Gastrocnemius medialis (tissue), 4 donors: ENCODE measurements at regions not wholly inside any gene's neighbourhood (a gene's known extent, or its start where the extent isn't known, plus 50 kb on each side); places are given as distances from the start of the nearest gene placed in this dataset.

Experiments
- ATAC-seq, 2 donors: fragments of 150-250 bp; one replicate each; pipeline ENCODE4 v1.9.1; 2016
- DNase-seq, 2 donors: peaks; one replicate each; pipeline ENCODE4 v3.0.0-alpha.2; 2019
- H3K27ac ChIP-seq, 4 donors: fragments of 200-600 bp; sonication (generic); 1 replicate in 1 of 4; 2 replicates in 3 of 4; pipeline ENCODE4 v1.5.1; 2016 to 2018; ENCODE audit warnings: mild to moderate bottlenecking in 2 of 4, moderate library complexity in 1 of 4
- H3K27me3 ChIP-seq, 3 donors: fragments of 200-600 bp; sonication (generic) in 2 of 3; 1 replicate in 1 of 3; 2 replicates in 2 of 3; pipeline versions ENCODE4 v1.5.1 to v1.6.0; 2016 to 2019; ENCODE audit warnings: mild to moderate bottlenecking in 1 of 3, moderate library complexity in 1 of 3
- H3K36me3 ChIP-seq, 2 donors: fragments of 200-600 bp; sonication (generic) in 1 of 2; one replicate each; pipeline ENCODE4 v1.5.1; 2017 to 2018
- H3K4me1 ChIP-seq, 2 donors: fragments of 200-600 bp; sonication (generic) in 1 of 2; one replicate each; pipeline ENCODE4 v1.5.1; 2016 to 2017; ENCODE audit warnings: mild to moderate bottlenecking in 2 of 2
- H3K4me3 ChIP-seq, 4 donors: fragments of 200-600 bp; sonication (generic) in 3 of 4; 1 replicate in 1 of 4; 2 replicates in 3 of 4; pipeline ENCODE4 v1.5.1; 2016 to 2019; ENCODE audit warnings: mild to moderate bottlenecking in 2 of 4
- H3K9me3 ChIP-seq, 3 donors: fragments of 200-600 bp; sonication (generic) in 2 of 3; 1 replicate in 1 of 3; 2 replicates in 2 of 3; pipeline ENCODE4 v1.5.1; 2016 to 2019
- POLR2A ChIP-seq, 2 donors: fragments of 450-650 bp; IDR thresholded peaks; one replicate each; pipeline ENCODE4 v1.6.1; 2017; ENCODE audit warnings: antibody characterized with exemption in 2 of 2, mild to moderate bottlenecking in 2 of 2, moderate library complexity in 2 of 2
- in situ Hi-C, 4 donors: fragments of 200-750 bp; cut with MboI; loops; one replicate each; pipeline versions ENCODE4 v1.15.0 to v1.8.0; 2017; ENCODE audit warnings: low sequenced_read_pairs in 4 of 4
- intact Hi-C: fragments of 100-400 bp; cut with DNase I; formaldehyde crosslinking; loops from one replicate; pipeline ENCODE4 v1.15.1; 2023; ENCODE audit warnings: low total_unique reads
- TF ChIP-seq, protein P1 (sequence below), 5 experiments: fragments of 450-650 bp in 3 of 5; fragments of 200-600 bp in 2 of 5; sonication (generic) in 2 of 5; IDR thresholded peaks in 4 of 5; conservative IDR thresholded peaks in 1 of 5; 1 replicate in 4 of 5; 2 replicates in 1 of 5; pipeline ENCODE4 v1.5.1; 2016 to 2019; ENCODE audit warnings: antibody characterized with exemption in 5 of 5, mild to moderate bottlenecking in 3 of 5, moderate library complexity in 3 of 5

DNA sequence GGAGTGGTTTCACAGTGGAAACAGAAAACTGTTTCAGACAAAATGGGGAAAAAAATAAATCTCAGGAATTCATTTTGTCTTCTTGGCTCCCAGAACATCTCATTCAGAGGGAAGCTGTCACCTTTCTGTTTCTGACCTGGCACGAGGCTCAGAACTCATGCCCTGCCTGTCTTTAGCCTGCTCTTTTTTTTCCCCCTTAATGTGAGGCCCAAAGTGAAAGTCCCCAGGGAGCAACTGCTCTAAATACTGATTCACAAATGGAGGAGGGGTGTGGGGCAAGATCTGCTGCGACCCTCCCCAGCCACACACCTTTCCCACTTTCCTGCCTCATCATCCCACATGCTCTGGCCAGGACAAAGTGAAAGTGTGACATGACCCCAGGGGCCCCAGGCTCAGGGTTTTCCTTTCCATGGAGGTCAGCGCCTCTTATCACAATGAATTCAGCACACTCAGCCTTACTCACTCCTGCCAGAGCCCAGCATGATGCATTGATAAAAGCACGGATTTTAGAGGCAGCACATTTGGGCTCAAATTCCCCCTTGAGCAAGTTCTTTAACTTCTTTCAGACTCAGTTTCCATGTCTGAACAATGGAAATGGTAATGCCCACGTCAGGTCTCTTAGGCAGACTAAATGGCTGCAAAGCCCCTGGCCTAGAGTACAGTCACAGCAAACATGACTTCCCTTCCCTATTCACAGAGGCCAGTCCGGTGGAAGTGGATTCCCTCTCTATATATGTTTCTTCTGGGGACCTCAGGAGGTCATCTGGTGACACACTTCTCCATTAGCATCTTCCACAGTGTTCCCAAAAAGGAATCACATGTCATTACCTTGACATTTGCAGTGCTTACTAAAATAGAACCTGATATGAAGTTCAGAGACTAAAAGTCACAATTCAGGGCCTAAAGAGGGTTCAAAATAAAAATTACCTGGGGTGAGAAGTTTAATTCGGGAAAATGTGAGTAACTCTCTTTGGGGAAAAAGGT is 55.3 kb upstream of the TMEM163 start:
- H3K27ac ChIP-seq, result no peak overlapping the region
- ATAC-seq, result no peak

DNA sequence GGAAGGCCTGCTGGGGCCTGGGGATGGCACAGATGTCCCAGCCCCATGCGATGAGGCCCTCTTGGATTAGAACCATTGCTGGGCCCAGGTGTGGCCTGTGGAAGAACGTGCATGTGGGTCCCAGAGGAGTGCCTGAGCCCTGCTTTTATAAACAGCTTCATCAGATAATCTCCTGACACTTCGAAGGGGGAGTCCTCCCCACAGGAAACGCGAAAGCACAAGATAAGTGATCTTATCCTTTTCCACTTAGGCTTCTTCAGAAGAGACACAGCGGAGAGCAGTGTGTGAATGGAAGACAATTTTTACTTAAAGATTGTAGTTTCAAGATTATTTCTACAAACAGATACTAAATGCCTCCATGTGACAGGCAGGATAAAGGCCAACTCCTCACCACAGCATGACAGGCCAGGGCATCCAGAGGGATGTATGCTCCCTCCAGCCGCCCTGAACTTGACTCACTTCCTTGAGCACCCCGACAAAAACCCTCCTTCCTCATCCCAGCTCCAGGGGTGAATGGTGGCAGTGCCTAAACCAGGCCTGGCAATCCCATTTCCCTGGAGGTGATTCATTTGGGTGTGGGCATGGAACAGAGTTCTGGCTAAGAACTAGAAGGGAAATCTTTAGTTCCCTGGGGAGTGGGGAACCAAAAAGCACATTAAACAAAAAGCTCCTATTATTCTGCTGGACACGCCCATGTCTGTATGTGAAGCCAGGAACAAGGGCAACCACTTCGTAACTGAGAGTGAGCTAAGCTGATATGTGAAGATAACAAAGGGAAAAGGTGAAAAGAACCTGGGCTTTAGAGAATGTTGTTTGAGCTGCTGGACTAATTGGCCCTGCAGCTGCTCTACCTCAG is 56.2 kb upstream of the TMEM163 start:
- TF ChIP-seq, protein P1, sequence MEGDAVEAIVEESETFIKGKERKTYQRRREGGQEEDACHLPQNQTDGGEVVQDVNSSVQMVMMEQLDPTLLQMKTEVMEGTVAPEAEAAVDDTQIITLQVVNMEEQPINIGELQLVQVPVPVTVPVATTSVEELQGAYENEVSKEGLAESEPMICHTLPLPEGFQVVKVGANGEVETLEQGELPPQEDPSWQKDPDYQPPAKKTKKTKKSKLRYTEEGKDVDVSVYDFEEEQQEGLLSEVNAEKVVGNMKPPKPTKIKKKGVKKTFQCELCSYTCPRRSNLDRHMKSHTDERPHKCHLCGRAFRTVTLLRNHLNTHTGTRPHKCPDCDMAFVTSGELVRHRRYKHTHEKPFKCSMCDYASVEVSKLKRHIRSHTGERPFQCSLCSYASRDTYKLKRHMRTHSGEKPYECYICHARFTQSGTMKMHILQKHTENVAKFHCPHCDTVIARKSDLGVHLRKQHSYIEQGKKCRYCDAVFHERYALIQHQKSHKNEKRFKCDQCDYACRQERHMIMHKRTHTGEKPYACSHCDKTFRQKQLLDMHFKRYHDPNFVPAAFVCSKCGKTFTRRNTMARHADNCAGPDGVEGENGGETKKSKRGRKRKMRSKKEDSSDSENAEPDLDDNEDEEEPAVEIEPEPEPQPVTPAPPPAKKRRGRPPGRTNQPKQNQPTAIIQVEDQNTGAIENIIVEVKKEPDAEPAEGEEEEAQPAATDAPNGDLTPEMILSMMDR (IDR thresholded peaks at IDR 0.05 in 4 of 5, conservative IDR thresholded peaks at IDR 0.05 in 1 of 5), result no peak
- TF ChIP-seq POLR2A (IDR thresholded peaks at IDR 0.05), result no peak
- H3K4me3 ChIP-seq, result no peak overlapping the region
- DNase-seq (no peak), ATAC-seq (no peak)
- H3K4me1 ChIP-seq, result no peaks in the 10 kb centered on the region
- H3K9me3 ChIP-seq, result no peaks in the 10 kb centered on the region
- H3K27me3 ChIP-seq, result no peaks in the 10 kb centered on the region
- no peak overlapping the region for H3K27ac ChIP-seq
- no peaks in the 10 kb centered on the region for H3K36me3 ChIP-seq
- intact Hi-C loops, result no loop called here
- in situ Hi-C loops, result no loop called here

More for the DNA sequence above, 55.3 kb upstream of the TMEM163 start:
- no peak for DNase-seq
- in situ Hi-C loops, result no loop called here
- H3K36me3 ChIP-seq, result no peaks in the 10 kb centered on the region
- intact Hi-C loops, result no loop called here
- no peaks in the 10 kb centered on the region for H3K4me1 ChIP-seq
- H3K9me3 ChIP-seq, result no peaks in the 10 kb centered on the region
- no peak overlapping the region for H3K4me3 ChIP-seq
- H3K27me3 ChIP-seq, result no peaks in the 10 kb centered on the region
- TF ChIP-seq, protein P1 (IDR thresholded peaks at IDR 0.05 in 4 of 5, conservative IDR thresholded peaks at IDR 0.05 in 1 of 5), result no peak
- no peak for TF ChIP-seq POLR2A (IDR thresholded peaks at IDR 0.05)

DNA sequence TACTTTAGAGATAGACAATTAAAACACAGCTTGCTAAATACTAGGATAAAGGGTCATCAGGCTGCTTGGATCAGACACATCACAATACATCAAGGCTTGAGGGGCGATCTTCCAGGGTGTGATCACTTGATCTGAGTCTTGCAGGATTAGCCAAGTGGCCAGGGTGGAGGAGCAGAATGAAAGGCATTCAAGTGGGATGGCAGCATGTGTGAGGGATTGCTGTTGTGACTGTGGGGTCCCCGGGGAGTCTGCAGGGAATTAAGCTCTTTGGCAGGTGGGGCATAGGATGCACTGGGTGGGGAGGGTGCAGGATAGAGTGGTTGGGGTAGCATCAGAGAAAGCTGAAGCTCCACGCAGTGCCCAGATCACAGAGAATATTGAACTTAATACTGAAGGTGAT is 58.0 kb upstream of the TMEM163 start:
- no peaks in the 10 kb centered on the region for H3K36me3 ChIP-seq
- ATAC-seq (no peak), DNase-seq (no peak)
- H3K9me3 ChIP-seq, result no peaks in the 10 kb centered on the region
- H3K4me3 ChIP-seq, result no peak overlapping the region
- TF ChIP-seq POLR2A (IDR thresholded peaks at IDR 0.05), result no peak
- TF ChIP-seq, protein P1 (IDR thresholded peaks at IDR 0.05 in 4 of 5, conservative IDR thresholded peaks at IDR 0.05 in 1 of 5), result no peak
- no peaks in the 10 kb centered on the region for H3K4me1 ChIP-seq
- in situ Hi-C loops (no loop called here), intact Hi-C loops (no loop called here)
- no peak overlapping the region for H3K27ac ChIP-seq
- no peaks in the 10 kb centered on the region for H3K27me3 ChIP-seq

DNA sequence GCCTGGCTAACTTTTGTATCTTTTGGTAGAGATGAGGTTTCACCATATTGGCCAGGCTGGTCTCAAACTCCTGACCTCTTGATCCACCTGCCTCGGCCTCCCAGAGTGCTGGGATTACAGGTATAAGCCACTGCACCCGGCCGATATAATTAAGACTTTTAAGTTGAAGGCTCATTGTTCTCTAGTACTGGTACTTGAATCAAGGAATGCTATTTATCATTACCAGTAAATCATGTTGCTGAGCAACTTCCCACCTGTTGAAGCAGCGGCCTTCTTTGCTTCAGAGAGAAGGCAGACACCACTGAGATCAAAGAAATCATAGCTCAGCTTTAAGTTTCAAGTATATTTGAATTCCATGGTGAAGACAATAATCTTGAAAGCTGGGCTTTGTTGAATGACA is 58.8 kb upstream of the TMEM163 start:
- intact Hi-C loops, result no loop called here
- H3K4me1 ChIP-seq, result no peaks in the 10 kb centered on the region
- no peak overlapping the region for H3K27ac ChIP-seq

More for the DNA sequence above, 58.8 kb upstream of the TMEM163 start:
- Histone ChIP-seq H3K36me3 (no peaks in the 10 kb centered on the region), H3K9me3 (no peaks in the 10 kb centered on the region), H3K4me3 (no peak overlapping the region), H3K27me3 (no peaks in the 10 kb centered on the region)
- no peak for TF ChIP-seq POLR2A (IDR thresholded peaks at IDR 0.05)
- TF ChIP-seq, protein P1 (IDR thresholded peaks at IDR 0.05 in 4 of 5, conservative IDR thresholded peaks at IDR 0.05 in 1 of 5), result no peak
- ATAC-seq (no peak), DNase-seq (no peak)
- in situ Hi-C loops, result no loop called here
